ENCODE measurements at regions not wholly inside any gene's neighbourhood (a gene's known extent, or its start where the extent isn't known, plus 50 kb on each side); places are given as distances from the start of the nearest gene placed in this dataset.

DNA sequence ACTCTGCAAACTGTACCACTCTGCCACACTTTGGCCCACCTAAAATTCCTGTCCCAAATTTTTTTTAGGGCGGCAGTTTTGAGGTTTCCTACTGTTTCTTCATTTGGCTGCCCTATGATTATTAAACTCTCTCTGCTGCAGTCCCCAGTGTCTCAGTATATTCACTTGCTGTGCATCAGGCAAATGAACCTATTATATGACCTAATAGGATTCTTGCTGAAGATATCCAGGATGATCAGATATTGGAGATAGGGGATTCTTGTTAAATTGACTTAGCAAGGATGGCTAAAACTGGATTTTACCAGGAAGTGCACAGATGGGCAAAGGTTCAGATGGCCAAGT, 410.8 kb upstream of the DDI1 start:
- no peak for DNase-seq

DNA sequence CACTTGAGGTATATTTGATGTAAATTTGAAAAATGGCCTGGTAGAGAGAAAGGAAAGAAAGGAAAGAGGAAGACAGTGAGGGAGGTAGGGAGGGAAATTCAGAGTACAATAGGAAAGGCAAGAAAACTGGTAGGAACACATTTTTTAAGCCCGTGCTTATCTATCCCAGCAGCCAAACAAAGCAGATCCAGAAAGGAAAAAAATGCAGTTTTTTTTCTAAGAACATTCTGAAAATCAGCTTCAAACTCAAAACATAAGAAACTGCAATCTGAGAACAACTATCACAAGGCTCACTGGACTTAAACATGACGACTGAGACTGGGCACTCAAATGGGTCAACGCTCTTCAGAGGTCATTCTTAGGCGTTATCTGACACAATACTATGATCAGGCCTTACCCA, 408.3 kb upstream of the DDI1 start:
- no peak for DNase-seq

DNA sequence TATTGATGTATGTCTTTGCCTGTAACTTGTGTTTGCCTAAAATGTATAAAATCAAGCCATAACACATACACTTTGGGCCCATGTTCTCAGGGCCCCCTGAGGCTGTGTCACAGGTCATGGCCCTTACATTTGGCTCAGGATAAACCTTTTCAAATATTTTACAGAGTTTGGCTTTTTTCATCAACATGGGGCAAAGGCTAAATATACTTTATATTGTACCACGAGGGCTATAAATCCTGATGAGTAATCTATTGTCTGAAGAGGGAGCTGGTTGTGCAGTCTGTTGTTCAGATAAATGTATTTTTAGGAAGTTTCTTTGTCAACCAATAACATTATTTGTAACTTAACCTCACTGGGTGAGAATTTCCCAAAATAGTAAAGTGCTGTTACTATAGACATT, 404.6 kb upstream of the DDI1 start:
- DNase-seq: no peak

- no peak for DNase-seq
These were observed 403.2 kb upstream of the DDI1 start for GRCh38 chr11:103633068-103633788.

- DNase-seq: no peak
These were observed 402.4 kb upstream of the DDI1 start for GRCh38 chr11:103633819-103634590.

DNA sequence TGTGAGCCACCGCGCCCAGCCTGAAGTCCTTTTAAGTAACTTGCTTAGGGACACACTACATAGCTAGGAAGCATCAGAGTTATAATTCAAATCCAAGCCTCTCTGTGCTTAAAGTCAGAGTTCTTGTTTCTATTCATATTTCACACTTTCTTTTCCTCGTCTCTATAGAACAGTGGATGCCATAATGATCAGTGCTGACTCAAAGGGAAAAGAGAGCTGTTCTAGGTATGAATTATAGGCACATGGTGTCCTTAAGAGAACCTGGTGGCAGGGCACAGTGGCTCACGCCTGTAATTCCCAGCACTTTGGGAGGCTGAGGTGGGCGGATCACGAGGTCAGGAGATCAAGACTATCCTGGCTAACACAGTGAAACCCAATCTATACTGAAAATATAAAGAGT, 400.2 kb upstream of the DDI1 start:
- DNase-seq: no peak

DNA sequence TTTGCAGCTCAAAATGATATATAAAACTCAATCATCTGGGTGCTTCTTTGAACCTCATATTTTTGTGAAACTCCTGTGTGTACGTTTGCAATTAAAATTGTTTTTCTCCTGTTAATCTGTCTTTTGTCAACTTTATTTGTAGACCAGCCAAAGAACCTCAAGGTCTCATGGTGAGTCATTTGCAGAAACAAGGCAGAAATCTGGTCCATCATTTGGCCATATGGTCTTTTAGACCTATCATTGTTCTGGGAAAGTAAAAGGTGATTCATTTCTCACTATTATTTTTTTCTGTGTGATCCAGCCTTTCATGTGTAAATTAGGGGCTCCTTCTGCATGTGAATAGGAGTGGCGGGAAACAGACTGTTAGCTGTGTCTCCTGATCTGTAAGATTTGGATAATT, 399.1 kb upstream of the DDI1 start:
- DNase-seq: no peak

- DNase-seq: no peak
These were observed 398.6 kb upstream of the DDI1 start for GRCh38 chr11:103637831-103638230.

- DNase-seq: no peak
These were observed 391.8 kb upstream of the DDI1 start for GRCh38 chr11:103644676-103645075.

DNA sequence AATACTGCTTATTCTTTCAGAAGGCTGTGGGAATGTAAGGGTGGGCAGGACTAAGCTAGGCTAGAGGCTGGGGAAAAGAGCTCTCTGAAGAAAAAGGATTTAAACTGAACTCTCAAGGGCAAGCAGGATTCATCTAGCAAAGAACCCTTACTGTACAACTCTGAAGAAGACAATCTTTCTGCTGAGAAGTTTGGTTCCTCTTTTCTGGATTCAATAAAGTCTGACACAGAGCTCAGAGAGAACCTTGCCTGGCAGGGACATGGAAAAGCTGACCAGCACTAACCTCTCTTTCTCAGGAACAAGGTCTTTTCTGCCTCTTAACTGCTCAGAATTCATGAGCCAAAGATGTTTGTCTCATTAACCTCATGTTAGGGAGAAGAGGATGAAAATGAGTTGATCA, 388.4 kb upstream of the DDI1 start:
- DNase-seq: no peak

DNA sequence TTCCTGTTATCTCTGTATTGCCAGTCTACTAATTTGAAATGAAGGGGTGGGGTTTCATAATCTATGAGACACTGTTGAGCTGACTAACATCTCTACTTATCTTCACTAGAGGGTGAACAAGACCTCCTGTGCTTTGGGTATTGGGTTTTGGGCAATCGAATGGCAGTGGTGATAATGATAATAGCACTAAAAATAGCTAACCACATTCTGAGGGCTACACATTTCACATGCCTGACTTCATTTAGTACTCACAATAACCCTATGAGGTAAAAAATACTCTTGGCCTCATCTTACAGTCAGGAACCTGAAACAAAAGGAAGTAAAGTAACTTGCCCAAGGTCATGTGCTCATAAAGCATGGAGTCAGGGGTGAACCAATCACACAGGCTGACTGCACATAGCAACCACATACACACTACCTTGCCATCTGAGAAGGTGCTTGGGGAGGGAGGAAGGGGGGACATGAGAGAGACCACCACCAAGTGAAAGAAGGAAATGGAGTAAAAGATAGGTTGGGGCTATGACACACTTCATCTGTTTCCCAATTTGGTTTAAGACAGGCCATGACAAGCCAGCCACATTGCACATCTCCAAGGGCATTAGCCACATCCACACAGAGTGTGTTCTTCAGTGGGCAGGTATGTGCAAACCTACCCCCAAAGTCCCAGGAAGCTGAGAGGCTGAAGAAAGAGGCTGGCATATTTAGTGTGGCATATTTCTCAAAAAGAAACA, 387.6 kb upstream of the DDI1 start:
- no peak for DNase-seq

DNA sequence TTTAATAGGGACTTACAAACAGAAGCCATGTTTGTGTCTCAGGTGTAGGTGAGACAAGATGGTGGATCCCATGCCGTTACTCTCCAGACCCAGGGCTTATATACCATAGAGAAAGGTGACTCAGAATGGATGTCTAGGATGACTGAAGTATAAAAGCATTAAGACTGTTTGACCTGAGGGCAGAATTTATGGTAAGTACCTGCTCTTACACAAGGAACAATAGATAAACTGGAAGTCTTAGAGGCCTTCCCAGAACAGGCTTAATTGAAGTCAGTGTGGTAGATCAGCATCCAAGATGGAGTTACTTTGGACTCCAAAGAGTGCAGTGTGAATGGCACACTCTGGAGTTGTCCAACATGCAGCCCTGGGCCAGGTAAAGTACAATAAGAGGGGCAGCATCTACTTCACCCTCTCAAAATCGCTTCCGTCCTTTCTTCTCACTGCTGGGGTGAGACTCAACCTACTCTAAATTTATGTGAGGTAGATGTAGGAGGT, 387.0 kb upstream of the DDI1 start:
- no peak for DNase-seq

DNA sequence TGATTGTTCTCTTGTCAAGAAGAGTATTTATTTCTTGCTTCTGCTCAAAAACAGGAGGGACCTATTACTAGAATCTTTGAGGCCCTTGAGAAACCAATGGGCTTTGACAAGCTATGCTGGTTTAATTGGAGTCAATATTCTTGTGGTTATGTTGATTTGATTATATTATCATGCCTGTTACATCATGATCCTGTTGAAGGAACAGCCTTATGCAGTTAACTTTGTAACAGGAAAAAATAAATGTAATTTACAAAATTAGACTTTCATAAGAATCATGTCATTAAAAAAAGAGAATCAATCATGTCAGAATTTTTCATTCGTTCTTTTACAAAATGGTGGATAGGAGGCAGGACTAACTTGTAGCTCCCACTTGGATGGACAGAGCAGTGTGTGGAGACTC, 386.1 kb upstream of the DDI1 start:
- DNase-seq: no peak

DNA sequence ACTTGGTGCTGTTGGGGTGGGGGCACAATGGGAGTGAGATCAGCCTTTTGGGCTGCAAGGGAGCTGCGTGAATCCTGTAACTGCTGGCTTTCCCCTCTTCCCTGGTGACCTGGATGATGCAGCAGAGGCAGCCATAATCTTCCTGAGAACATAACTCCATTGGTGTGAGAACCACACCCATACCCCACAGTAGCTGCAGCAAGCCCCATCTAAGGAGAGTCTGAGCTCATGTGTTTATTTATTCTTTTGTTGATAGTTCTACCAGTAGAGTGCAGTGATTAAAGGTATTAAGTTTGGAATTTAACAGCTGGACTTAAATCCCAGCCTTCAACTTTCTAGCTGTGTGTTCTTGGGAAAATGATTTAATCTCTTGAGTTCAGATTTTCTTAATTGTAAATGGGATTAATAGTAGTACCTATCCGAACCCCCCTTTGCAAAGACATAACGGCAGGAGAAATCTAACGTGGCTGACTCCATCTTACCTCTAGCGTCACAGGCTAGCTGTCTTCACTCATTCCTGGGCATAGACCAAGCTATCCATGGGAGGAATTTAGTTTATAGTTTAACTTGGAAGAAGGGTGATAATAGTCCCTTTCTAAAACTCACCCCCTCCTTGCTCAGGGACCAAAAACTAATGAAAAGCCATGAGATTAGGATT, 385.0 kb upstream of the DDI1 start:
- no peak for DNase-seq

DNA sequence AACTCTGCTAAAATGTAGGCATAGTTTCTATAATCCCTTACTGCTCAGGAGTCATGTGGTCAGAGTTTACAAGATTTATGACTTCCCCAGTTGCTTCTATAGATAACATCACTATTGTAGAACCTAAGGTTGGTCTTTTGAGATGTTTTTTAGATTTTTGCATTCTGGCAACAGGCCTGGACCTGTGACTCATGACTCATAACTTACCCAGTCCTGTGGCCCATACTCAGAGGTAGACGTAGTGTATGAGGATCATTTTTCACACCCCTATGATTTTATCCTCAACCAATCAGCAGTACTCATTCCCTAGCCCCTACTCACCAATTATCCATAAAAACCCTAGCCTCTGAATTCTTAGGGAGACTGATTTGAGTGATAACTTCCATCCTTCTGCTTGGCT, 384.4 kb upstream of the DDI1 start:
- no peak for DNase-seq

- DNase-seq: no peak
These were observed 380.1 kb upstream of the DDI1 start for GRCh38 chr11:103656382-103656781.

GRCh38 chr11:103659206-103659618, 377.2 kb upstream of the DDI1 start:
- DNase-seq: no peak

DNA sequence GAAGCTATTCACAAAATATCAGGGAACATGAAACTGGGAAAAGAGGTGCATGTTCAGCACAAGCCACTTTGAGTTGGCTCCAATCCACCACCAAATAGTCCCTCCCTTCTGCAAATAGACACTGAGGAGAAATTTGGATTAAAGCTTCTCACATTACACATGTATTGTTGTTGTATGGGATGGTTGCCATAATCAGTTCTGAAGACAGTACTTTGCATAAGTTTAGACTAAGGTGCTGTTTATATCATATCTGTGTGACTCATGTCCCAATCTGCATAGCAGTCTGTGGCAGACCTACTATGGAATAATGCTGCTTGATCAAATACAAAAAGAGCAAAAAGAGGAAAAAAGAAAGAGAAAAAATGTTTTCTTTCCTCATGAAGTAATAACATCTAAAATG, 376.7 kb upstream of the DDI1 start:
- no peak for DNase-seq

- no peak for DNase-seq
These were observed 375.3 kb upstream of the DDI1 start for GRCh38 chr11:103661185-103661584.

- DNase-seq: peak in 1 of 2 donors; percentile 0
These were observed 374.4 kb upstream of the DDI1 start for GRCh38 chr11:103661991-103662390.

GRCh38 chr11:103662880-103663279, 373.6 kb upstream of the DDI1 start:
- peak in 1 of 2 donors; percentile 2 for DNase-seq

GRCh38 chr11:103668859-103669258, 367.6 kb upstream of the DDI1 start:
- no peak for DNase-seq

- DNase-seq: no peak
These were observed 365.2 kb upstream of the DDI1 start for GRCh38 chr11:103671143-103671651.

All from bone marrow (tissue), 2 donors.